ENCODE measurements at regions not wholly inside any gene's neighbourhood (a gene's known extent, or its start where the extent isn't known, plus 50 kb on each side); places are given as distances from the start of the nearest gene placed in this dataset.

DNA sequence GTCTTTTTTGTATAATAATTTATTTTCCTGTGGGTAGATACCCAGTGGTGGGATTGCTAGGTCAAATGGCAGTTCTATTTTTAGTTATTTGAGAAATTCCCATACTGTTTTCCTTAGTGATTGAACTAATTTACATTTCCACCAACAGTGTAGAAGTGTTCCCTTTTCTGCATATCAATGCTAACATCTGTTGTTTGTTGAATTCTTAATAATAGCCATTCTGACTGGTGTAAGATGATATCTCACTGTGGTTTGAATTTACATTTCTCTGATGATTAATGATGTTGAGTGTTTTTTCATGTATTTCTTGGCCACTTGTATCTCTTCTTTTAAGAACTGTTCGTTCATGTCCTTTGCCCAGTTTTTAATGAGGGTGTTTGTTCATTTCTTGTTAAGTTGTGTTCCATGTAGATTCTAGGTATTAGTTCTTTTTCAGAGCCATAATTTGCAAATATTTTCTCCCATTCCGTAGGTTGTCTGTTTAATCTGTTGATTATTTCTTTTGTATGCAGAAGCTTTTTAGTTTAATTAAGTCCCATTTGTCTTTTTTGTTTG, 713.3 kb upstream of the EPHA6 start:
- H3K4me3 Mint-ChIP-seq = no peak overlapping the region
- H3K9ac ChIP-seq (ENCODE audit: insufficient read depth, low read length, poor library complexity, severe bottlenecking) = no peak overlapping the region

GRCh38 chr3:96106701-96107100, 707.7 kb upstream of the EPHA6 start:
- H3K36me3 Mint-ChIP-seq = no peaks in the 10 kb centered on the region
- WGBS (ENCODE audit: insufficient coverage) = no CpG with 5 or more reads among the region's 2 CpGs
- Histone ChIP-seq H3K79me2 (ENCODE audit: insufficient read depth, low read length) (no peaks in the 10 kb centered on the region), H3K4me2 (replicated peaks; ENCODE audit: extremely low read depth, low read length, poor library complexity, severe bottlenecking) (no peak overlapping the region), H3K9me3 (replicated peaks in 1 of 2; ENCODE audit: control insufficient read depth in 1 of 2, insufficient read depth in 1 of 2, low read length in 2 of 2) (peaks cover 0 to 7% of the 10 kb centered on the region in 2 donors), H3K27me3 (ENCODE audit: control insufficient read depth in 2 of 2, insufficient read depth in 2 of 2, low read length in 2 of 2) (no peaks in the 10 kb centered on the region), H3K4me1 (ENCODE audit: control insufficient read depth in 1 of 2, insufficient read depth in 2 of 2, low read length in 2 of 2) (no peaks in the 10 kb centered on the region), H2AFZ (ENCODE audit: insufficient read depth, low read depth, low read length, poor library complexity, severe bottlenecking) (no peak overlapping the region), H3K9ac (ENCODE audit: insufficient read depth, low read length, poor library complexity, severe bottlenecking) (no peak overlapping the region), H3K36me3 (replicated peaks in 1 of 2; ENCODE audit: control insufficient read depth in 1 of 2, insufficient read depth in 2 of 2, low read length in 2 of 2) (no peaks in the 10 kb centered on the region), H4K20me1 (ENCODE audit: insufficient read depth, low read length) (no peaks in the 10 kb centered on the region), H3K4me3 (replicated peaks in 1 of 3; ENCODE audit: low read depth in 2 of 3, low read length in 3 of 3) (no peak overlapping the region), H3K27ac (ENCODE audit: low read depth in 1 of 2, low read length in 2 of 2) (no peak overlapping the region)
- H3K27ac Mint-ChIP-seq = no peak overlapping the region
- H3K27me3 Mint-ChIP-seq (ENCODE audit: low read depth in 3 of 3) = peaks cover 0 to 2% (median 0%) of the 10 kb centered on the region in 3 donors
- H3K4me1 Mint-ChIP-seq = no peaks in the 10 kb centered on the region
- no peak for TF ChIP-seq CTCF (IDR thresholded peaks at IDR 0.05)
- intact Hi-C loops (cut with micrococcal nuclease) = no loop called here
- H3K4me3 Mint-ChIP-seq = no peak overlapping the region
- no peak for DNase-seq
- H3K9me3 Mint-ChIP-seq = peaks cover 0 to 1% (median 0%) of the 10 kb centered on the region in 7 donors

More for the DNA sequence above, 713.3 kb upstream of the EPHA6 start:
- no peak overlapping the region for H3K4me3 ChIP-seq (replicated peaks in 1 of 3; ENCODE audit: low read depth in 2 of 3, low read length in 3 of 3)
- DNase-seq = no peak
- H4K20me1 ChIP-seq (ENCODE audit: insufficient read depth, low read length) = no peaks in the 10 kb centered on the region
- H3K27ac ChIP-seq (ENCODE audit: low read depth in 1 of 2, low read length in 2 of 2) = no peak overlapping the region
- H2AFZ ChIP-seq (ENCODE audit: insufficient read depth, low read depth, low read length, poor library complexity, severe bottlenecking) = no peak overlapping the region
- Mint-ChIP-seq H3K27me3 (ENCODE audit: low read depth in 3 of 3) (peaks cover 0 to 1% (median 0%) of the 10 kb centered on the region in 3 donors), H3K9me3 (peaks cover 0 to 8% (median 0%) of the 10 kb centered on the region in 7 donors), H3K36me3 (no peaks in the 10 kb centered on the region), H3K27ac (no peak overlapping the region), H3K4me1 (no peaks in the 10 kb centered on the region)
- no peak for TF ChIP-seq CTCF (IDR thresholded peaks at IDR 0.05)
- H3K79me2 ChIP-seq (ENCODE audit: insufficient read depth, low read length) = no peaks in the 10 kb centered on the region
- intact Hi-C loops (cut with micrococcal nuclease) = no loop called here
- peaks cover 0 to 2% of the 10 kb centered on the region in 2 donors for H3K9me3 ChIP-seq (replicated peaks in 1 of 2; ENCODE audit: control insufficient read depth in 1 of 2, insufficient read depth in 1 of 2, low read length in 2 of 2)
- no peaks in the 10 kb centered on the region for H3K4me1 ChIP-seq (ENCODE audit: control insufficient read depth in 1 of 2, insufficient read depth in 2 of 2, low read length in 2 of 2)
- no CpG with 5 or more reads among the region's 2 CpGs for WGBS (ENCODE audit: insufficient coverage)
- no peaks in the 10 kb centered on the region for H3K36me3 ChIP-seq (replicated peaks in 1 of 2; ENCODE audit: control insufficient read depth in 1 of 2, insufficient read depth in 2 of 2, low read length in 2 of 2)
- no peaks in the 10 kb centered on the region for H3K27me3 ChIP-seq (ENCODE audit: control insufficient read depth in 2 of 2, insufficient read depth in 2 of 2, low read length in 2 of 2)
- H3K4me2 ChIP-seq (replicated peaks; ENCODE audit: extremely low read depth, low read length, poor library complexity, severe bottlenecking) = no peak overlapping the region

All from CD14-positive monocyte (primary cell).